ENCODE measurements at regions not wholly inside any gene's neighbourhood (a gene's known extent, or its start where the extent isn't known, plus 50 kb on each side); places are given as distances from the start of the nearest gene placed in this dataset.

DNA sequence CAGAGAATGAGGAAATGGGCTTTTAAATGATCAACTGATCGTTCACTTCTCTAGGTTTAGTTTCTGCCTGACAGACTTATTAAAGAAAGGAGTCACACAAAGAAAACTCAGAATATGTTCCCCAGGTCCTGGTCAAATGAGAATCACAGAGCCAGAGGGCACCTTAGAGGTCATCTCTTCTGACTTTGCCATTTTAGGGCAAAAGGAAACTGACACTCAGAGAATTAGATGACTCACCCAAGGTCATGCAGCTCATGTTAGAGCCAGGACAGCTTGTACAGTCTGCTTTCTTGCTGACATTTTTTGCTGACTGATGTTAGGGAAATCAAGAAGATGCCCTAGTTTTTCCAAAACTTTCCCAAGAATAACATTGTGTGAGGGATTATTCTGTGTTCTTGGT is 312.7 kb upstream of the SP8 start:
- DNase-seq = no peak

DNA sequence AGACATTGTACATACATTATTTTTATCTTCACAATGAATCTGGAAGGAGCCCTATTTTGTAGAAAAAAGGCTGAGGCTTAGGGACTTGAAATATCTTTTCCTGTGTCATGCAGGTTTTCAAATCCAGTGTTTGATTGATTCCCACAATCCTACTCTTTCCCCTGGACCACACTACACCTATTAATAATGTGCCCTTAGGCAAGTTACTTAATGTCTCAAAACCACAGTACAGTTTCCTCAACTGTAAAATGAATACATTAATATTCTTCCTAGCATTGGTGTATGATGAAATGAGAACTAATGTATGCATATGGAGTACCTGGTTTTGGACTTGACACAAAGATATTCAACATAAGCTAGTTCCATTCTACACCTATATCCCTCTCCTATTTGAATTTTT is 313.3 kb upstream of the SP8 start:
- DNase-seq = no peak

DNA sequence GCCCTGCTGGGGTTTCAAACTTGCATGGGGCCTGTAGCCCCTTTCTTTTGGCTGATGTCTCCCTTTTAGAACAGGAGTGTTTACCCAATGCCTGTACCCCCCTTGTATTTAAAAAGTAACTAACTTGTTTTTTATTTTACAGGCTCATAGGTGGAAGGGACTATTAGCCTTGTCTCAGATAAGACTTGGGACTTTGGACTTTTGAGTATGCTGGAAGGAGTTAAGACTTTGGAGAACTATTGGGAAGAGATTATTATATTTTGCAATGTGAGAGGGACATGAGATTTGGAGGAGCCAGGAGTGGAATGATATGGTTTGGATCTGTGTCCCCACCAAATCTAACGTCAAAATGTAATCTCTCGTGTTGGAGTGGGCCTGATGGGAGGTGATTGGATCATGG is 314.9 kb upstream of the SP8 start:
- no peak for DNase-seq

DNA sequence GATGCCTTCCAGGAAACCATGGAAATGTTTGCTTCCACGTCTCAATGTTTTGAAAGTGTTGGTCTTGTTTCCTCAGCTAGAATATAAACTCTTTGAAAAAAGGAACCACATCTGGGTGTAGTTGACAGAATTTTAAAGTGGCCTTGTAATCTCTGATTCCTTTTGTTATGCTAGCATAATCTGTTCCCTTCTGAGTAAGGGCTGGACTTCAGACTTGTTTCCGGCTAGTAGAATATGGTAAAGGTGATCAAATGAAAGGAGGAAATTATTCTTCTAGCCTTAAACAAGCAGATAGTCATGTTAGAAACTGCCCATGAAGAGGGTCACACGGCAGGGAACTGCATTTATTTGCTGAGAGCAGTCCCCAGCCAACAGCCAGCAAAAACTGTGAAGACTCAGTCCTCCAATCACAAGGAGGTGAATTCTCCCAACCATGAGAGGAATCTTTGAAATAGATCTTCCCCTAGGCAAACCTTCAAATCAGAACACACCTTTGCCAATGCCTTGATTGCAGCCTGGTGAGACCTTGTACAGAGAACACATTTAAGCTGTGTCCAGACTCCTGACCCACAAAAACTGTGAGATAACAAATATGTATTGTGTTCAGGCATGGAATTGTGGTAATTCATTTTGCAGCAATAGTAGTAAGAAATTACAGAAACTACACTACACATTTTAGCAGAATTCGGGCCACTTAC is 316.9 kb upstream of the SP8 start:
- DNase-seq = no peak

DNA sequence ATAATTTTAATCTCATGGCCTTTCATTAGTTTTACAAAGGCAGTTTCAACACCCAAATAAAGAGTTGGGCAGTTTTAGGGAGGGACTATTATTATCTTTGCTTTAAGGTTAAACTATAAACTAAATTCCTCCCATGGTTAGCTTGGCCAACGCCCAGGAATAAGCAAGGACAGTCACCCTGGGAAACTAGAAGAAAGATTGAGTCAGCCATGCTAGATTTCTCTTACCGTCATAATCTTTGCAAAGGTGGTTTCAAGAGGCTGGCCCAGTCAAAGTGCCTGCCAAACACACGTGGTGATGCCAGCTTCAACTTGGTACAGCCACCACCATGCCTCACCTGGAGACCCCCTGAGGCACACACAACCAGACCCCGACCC is 317.4 kb upstream of the SP8 start:
- DNase-seq = no peak

DNA sequence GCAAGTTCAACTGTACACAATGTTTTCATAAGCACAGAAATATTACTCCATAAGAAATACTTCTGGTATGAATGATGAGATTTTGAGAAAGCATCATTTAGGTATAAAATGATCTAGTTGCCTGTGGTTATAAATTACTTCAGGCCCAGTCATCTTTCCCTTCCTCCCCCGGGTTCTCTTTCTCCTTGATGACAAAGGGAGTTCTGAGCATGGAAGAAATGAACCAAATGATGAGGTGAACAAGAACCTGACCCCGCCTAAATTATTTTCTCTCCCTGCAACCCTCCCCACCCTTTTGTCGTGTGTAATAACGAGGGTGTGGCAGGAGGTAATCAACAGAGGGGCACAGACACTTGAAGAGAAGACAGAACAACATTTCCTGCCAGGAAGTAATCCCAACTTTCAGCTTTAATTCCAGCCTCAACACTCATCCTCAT is 319.6 kb upstream of the SP8 start:
- no peak for DNase-seq

DNA sequence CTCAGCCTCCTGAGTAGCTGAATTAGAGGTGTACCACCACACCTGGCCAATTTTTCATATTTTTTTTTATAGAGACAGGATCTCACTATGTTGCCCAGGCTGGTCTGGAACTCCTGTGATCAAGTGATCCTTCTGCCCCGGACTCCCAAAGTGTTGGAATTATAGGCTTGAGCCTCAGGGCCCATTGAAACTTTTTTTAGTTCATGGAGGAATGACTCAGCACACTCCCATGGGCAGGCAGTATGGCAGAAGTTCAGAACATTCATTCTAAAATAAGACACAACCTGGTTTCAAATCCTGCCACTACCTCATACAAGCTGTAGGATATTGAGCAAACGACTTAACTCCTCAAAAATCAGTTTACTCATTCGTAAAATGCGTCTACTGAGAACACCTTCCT is 320.4 kb upstream of the SP8 start:
- no peak for DNase-seq

DNA sequence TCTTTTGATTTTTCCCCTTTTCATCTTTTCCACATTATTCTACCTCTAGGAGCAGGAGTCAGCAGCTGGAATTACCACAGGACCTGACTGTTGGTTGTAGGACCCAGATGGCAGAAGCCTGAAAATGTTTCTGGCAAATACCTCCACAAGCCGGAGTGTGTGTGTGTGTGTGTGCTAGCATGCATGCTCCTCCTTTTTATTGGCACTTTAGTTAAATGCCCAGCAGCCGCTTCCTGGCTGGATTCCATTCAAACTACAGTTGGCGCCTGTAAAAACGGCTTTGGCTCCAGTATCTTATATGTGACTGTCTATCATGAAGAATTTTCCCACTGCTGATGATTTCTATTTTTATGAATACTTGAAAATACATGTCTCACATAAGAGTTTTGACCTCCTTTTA is 319.7 kb upstream of the SP4 start:
- peak; percentile 89 for DNase-seq

DNA sequence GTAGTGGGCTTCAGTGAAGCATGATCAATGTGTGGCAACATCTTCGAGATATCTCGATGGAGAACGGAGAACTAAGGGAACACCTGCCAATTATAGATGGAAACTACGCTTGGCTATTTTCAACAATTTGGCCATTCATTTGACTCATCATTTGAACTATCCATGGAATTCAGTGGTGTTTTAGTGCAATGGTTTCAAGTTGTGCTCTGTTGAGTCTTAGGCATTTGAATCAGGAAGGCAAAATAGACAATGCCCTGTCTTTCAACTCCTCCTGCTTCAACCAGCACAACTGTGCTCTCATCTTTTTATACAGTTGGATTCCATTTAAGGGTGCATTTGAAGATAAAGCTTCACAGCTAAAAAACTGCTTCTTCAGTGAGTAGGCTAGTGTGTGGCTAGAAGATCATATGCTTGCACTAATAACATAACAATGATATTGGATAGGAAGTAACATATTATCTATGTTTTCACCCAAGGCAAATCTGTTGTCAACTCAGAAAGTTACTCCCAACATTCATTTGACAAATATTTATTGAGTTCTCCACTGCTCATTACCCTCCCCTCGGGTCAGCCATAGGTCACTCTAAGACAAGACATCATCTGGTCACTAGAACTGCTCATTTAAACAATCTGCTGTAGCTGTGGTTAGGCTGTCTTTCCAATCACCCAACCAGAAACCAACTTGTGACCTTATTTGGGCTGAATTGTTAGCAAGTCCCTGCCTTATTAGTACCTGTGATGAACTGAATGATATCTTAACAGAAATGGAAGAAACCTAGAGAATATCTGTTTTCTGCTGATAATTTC is 314.1 kb upstream of the SP4 start:
- DNase-seq = no peak

DNA sequence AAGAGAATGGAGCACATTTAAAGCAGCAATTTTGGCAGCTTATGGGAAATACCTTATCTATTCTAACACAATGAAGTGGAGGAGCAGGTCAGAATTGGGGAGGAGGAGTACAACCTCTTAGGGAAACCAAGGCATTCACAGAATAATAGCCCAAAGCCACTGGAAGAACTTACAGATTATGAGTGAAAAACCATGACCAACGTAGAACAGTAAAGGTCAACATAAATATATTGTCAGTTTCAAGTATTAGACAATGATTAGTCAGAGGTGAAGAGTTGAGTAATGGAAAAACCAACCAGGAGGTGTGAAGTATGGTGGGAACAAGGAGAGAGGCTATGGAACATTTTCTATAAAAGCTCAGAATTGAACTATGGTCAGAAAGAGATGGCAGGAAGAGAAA is 304.3 kb upstream of the SP4 start:
- no peak for DNase-seq

DNA sequence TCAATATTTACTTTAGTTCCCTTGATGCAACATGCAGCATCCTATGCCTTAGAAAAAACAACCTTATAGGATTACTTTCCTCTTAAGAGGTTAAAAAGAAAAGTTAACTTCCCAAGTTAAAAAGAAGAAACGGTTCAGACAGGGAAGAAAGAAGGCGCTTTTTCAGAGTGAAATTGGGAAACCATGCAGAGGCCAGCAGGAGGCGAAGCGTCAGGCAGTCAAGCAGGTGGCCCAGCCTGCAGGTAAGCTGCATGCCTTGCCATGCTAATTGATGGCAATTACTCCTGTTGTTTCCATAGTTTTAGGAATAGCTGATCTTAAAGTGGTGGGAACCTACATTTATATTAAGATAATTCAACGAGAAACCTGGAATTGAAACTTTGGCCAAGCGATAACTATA is 302.6 kb upstream of the SP4 start:
- DNase-seq = no peak

DNA sequence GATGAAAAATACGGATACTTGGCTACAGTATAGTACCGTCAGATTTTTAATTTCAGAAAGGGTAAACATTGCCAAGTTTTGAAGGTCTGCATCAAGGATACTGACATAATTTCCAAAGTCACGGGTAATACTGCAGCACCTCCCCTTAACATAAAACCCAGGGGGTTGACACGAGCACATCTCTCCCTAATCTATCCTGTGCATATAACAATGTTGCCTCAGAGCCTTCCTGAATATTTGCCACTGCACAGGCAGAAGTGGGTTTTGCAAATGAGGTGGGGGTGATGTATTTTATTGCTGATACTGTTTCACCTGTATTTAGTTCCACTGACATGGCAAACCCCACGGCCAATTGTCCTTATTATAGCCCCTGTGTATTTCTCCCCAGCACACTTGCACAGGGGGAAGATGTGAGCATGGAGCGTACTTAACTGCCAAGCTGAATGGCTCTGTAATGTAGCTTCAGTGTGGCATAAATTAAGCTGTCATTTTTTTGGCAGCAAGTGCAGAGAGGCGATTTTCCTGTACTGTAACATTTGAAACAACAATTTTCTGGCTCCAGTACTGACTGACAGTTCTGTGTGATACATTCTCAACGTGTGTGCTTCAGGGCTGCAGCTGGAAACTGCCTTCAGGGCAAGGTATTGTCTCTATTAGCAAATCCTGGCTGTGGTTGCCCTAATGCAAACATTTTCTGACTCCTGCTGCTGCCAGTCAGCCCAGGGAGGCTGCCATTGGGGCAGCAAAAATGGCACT is 299.6 kb upstream of the SP4 start:
- peak; percentile 91 for DNase-seq

DNA sequence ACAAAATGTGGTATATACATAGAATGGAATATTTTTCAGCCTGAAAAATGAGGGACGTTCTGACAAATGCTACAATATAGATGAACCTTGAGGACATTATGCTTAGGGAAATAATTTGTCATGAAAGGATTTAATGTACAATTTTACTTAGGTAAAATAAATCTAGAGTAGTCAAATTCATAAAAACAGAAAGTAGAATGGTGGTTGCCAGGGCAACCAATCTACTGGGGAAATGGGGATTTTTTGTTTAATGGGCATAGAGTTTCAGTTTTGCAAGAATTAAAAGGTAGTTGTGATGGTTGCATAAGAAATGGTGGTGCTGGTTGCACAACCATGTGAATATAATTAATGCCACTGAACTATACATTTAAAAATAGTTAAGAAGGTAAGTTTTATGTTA is 296.0 kb upstream of the SP4 start:
- no peak for DNase-seq

DNA sequence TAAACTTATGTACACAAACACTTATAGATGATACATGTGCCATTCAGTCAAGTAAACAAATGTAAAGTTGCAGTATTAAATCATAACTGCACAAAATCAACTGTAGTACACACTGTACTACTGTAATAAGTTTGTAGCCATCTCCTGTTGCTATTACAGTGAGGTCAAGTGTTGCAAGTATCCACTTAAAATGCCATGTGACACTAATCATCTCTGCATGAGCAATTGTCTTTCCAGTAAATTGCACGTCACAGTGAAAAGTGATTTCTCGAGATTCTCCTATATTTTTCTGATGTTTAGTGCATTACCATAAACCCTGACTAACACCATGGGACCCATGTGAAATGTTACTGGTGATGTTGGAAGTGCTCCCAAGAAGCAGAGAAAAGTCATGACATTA is 293.3 kb upstream of the SP4 start:
- DNase-seq = no peak

DNA sequence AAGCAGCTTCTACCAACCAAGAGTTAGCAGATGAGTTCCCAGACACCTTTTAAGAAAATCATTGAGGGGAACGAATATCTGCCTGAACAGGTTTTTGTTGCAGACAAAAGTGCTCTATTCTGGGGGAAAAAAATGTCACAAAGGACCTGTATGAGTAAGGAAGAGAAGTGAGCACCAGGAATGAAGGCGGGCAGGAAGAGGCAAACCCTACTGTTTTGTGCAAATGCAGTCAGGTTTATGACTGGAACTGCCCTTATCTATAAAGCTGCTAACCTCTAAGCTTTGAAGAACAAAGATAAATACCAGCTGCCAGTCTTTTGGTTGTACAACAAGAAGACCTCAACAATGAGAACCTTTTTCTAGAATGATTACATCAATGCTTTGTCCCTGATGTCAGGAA is 292.4 kb upstream of the SP4 start:
- DNase-seq = no peak

DNA sequence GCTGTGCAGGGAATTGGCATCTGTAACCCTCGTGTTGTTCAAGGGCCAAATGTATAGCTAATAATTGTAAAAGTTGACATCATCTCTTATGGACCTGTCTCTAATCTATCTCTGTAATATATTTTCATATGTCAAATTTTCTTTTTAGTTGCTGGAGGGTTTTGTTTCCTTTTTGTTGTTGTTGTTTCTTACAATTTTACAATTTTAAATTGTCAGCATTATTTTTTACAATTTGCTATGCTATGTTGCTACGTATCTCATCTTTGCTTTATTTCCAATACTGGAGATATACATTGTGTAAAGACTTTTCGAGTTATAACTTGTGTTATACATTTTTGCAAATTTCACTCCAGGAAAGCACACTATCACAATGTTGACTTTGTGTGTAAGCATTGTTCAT is 290.2 kb upstream of the SP4 start:
- no peak for DNase-seq

DNA sequence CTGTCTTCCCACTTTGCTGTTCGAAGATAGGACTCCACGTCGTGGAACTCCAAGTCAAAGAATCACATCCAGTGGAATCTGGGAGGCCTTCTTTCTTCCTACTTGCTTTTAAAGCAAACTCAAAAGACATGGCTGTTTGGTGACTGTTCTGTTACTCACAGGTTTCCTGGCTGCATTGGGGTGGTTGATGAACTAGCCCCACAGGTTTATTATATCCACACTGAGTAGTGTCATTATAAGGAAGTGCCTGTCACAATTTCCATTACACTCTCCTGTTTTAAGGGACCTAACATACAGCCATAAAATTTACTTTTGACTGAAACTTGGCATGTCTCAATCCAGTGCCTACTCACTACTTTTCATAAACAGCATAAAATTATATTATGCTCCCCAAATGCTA is 287.3 kb upstream of the SP4 start:
- no peak for DNase-seq

DNA sequence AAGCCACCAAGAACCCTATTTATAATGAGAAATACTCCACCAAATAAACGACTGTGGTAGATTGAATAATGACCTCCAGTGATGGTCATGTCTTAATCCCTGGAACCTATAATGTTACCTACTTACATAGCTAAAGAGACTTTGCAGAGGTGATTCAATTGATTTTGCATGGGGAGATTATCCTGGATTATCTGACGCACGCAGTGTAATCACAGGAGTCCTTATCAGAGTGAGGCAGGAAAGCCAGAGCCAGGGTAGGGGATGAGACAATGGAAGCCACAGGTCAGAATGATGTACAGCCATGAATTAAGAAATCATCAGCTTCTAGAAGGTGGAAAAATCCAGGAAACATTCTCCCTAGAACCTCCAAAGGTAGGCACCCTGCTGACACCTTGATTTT is 286.4 kb upstream of the SP4 start:
- DNase-seq = no peak

DNA sequence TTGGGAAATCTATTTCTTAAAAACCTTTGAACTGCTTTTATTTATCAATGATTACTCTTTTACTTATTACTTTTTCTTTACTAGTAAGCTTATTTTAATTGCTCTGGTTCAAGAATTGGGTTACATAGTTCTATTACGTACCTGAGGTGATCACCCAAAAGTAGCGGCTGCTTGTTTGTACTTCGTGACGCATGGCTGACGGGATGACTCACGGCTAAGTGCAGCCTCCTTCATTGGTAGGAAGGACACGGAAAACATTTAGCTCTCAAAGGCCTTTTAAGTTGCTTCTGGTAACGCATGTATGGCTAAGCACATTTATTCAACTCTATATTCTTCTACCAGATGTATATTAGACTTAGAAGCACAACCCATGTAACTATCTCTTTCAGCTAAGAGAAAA is 285.8 kb upstream of the SP4 start:
- DNase-seq = no peak

DNA sequence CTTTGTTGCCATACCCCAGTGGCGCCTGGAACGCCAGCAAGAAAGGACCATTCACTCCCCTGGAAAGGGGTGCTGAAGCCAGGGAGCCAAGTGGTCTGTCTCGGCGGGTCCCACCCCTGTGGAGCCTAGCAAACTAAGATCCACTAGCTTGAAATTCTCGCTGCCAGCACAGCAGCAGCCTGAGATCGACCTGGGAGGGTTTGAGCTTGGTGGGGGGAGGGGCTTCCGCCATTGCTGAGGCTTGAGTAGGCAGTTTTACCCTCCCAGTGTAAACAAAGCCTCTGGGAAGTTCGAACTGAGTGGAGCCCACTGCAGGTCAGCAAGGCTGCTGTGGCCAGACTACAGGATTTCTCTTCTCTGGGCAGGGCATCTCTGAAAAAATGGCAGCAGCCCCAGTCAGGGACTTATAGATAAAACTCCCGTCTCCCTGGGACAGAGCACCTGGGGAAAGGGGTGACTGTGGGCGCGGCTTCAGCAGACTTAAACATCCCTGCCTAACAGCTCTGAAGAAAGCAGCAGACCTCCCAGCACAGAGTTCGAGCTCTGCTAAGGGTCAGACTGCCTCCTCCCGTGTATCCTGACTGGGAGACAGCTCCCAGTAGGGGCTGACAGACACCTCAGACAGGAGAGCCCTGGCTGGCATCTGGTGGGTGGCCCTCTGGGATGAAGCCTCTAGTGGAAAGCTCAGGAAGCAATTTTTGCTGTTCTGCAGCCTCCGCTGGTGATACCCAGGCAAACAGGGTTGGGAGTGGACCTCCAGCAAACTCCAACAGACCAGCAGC is 281.1 kb upstream of the SP4 start:
- no peak for DNase-seq

DNA sequence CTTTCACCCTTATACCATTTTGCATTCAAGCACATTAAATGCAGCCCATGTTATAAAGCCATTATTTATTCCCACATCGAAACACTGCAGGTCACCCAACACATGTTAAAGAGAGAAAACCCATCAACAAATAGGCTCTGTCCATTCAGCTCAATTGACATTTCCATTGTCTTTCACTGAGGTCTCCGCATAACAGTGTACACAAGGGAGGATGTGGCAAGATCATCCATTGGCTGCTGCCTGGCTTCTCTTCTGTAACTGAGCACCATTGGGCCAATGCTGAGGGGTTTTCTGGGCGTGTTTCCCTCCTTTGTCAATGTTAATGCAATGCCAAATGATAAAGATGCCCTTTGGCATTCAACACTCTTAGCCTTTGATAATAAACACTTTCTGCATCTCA is 278.1 kb upstream of the SP4 start:
- no peak for DNase-seq

DNA sequence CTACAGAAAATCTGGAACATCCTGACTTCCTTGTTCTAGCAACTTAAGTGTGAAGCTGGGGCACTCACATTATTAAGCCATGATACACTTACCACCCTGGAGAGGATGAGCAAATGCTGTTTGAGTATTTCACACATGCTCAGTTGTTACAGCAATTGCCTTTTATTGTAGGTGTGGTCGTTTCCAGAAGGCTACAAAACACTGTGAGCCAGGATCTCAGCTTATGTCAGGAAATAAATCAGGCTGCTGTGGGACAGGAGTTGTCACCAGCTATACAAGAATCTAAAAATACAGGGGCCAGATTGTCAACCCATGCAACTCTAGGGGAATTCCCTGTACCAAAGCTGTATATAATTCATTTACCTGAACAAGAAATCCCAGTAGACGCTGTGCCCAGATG is 273.3 kb upstream of the SP4 start:
- no peak for DNase-seq

DNA sequence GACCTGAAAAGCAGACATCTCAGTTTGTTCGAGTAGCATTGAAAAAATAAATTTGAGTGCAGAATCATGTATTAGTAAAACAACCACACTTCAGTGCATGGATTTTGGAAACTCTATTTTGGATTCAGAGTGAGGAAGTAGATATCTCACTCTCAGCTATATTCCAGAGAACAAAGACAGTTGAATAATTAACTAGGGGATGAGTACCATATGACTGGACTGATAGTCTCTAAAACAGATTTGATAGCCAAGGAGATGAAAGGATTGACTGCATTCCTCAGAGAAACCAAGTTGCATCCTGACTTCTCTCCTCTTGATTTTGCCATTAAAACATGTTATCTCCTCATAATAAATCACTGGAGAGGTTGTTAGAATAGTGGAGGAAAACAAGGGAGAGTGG is 268.4 kb upstream of the SP4 start:
- DNase-seq = no peak

Data from NCI-H1105 (cell line).